Cardiac muscle cell (in vitro differentiated cells and primary cell): ENCODE measurements at regions not wholly inside any gene's neighbourhood (a gene's known extent, or its start where the extent isn't known, plus 50 kb on each side); places are given as distances from the start of the nearest gene placed in this dataset.

ENCODE experiments used
- DNase-seq, 2 donors: peaks; one replicate each; pipeline versions ENCODE4 v3.0.0 to v3.0.0-alpha.2; 2010 to 2017; ENCODE audit warnings: low read depth in 1 of 2, low spot score in 1 of 2
- H3K27ac ChIP-seq: fragments of 200-600 bp; sonication (generic); 2 replicates; pipeline ENCODE4 v1.5.1; 2016
- H3K27me3 ChIP-seq: fragments of 200-600 bp; sonication (generic); 2 replicates; pipeline ENCODE4 v1.6.0; 2016; ENCODE audit warnings: control low read depth
- H3K36me3 ChIP-seq: fragments of 200-600 bp; sonication (generic); 2 replicates; pipeline ENCODE4 v1.5.1; 2016; ENCODE audit warnings: control low read depth
- H3K4me1 ChIP-seq: fragments of 200-600 bp; sonication (generic); 2 replicates; pipeline ENCODE4 v1.8.1; 2017; ENCODE audit warnings: low read depth, mild to moderate bottlenecking, mixed run types
- H3K4me3 ChIP-seq: fragments of 200-600 bp; sonication (generic); 2 replicates; pipeline ENCODE4 v1.5.1; 2016; ENCODE audit warnings: mild to moderate bottlenecking
- H3K9me3 ChIP-seq: fragments of 200-600 bp; sonication (generic); 2 replicates; pipeline ENCODE4 v1.5.1; 2017; ENCODE audit warnings: low read depth, mild to moderate bottlenecking, control low read depth
- TF ChIP-seq, protein P1 (sequence below): IDR thresholded peaks from 2 replicates; pipeline ENCODE4 v1.5.1; 2012; ENCODE audit warnings: low read depth, mild to moderate bottlenecking, low read length

DNA sequence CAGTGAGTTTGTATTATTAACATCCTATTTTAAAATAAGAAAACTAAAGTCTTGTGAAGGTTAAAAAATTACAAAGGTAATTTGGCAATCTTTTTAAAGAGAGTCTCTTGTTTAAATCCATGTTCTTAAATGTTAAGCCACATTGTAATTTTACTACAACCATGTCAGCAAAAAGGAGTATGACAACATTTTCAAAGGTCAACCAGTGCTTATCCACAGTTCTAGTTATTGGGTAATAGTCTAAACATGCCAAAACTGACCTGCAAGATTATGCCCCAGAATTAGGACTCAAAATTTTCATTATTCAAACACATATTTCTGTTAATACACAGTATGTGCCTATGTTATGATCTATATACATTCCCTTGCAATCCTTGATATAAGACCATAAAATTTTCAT is 1312.6 kb upstream of the CHAC2 start:
- H3K27me3 ChIP-seq: no peaks in the 10 kb centered on the region
- no peaks in the 10 kb centered on the region for H3K36me3 ChIP-seq
- no peak overlapping the region for H3K4me3 ChIP-seq
- TF ChIP-seq, protein P1, sequence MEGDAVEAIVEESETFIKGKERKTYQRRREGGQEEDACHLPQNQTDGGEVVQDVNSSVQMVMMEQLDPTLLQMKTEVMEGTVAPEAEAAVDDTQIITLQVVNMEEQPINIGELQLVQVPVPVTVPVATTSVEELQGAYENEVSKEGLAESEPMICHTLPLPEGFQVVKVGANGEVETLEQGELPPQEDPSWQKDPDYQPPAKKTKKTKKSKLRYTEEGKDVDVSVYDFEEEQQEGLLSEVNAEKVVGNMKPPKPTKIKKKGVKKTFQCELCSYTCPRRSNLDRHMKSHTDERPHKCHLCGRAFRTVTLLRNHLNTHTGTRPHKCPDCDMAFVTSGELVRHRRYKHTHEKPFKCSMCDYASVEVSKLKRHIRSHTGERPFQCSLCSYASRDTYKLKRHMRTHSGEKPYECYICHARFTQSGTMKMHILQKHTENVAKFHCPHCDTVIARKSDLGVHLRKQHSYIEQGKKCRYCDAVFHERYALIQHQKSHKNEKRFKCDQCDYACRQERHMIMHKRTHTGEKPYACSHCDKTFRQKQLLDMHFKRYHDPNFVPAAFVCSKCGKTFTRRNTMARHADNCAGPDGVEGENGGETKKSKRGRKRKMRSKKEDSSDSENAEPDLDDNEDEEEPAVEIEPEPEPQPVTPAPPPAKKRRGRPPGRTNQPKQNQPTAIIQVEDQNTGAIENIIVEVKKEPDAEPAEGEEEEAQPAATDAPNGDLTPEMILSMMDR: no peak
- no peak for DNase-seq
- H3K4me1 ChIP-seq: no peaks in the 10 kb centered on the region
- no peak overlapping the region for H3K27ac ChIP-seq
- H3K9me3 ChIP-seq: no peaks in the 10 kb centered on the region

DNA sequence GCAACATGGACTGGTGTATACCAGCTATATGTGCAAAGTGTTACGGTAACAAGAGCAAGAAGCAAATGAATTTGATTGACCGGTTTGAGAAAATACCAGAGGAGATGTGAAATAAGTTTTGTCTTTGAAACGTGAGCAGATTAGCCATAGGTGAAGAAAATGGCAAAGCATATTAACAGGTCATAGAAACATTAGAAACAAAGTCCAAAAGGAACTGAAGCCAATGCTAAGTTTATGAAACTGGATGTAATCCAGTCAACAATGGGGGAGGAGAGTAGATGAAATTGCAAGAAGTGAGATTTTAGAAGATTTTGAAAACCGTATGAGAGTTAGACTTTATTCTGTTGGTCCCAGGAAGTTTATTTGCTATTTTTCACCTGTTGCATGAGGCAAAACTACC is 1315.4 kb upstream of the CHAC2 start:
- no peak for DNase-seq
- Histone ChIP-seq H3K4me1 (no peaks in the 10 kb centered on the region), H3K4me3 (no peak overlapping the region), H3K27ac (no peak overlapping the region), H3K27me3 (no peaks in the 10 kb centered on the region), H3K36me3 (no peaks in the 10 kb centered on the region), H3K9me3 (no peaks in the 10 kb centered on the region)
- TF ChIP-seq, protein P1: no peak

DNA sequence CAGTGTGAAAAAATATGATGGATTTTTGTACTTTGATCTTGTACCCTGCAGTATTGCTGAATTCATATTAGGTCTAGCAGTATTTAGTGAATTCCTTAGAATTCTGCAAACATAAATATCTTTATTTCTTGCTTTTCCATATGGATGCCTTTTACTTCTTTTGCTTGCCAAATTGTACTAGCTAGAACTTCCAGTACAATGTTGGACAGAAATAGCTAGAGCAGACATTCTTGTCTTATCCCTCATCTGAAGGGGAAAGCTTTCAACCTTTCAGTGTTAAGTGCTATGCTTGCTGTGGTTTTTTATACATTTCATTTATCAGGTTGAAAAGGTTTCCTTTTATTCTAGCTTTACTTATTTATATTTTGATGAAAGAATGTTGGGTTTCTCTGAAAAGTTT is 1321.9 kb upstream of the CHAC2 start:
- no peaks in the 10 kb centered on the region for H3K36me3 ChIP-seq
- peak in 1 of 2 donors; percentile 54 for DNase-seq

DNA sequence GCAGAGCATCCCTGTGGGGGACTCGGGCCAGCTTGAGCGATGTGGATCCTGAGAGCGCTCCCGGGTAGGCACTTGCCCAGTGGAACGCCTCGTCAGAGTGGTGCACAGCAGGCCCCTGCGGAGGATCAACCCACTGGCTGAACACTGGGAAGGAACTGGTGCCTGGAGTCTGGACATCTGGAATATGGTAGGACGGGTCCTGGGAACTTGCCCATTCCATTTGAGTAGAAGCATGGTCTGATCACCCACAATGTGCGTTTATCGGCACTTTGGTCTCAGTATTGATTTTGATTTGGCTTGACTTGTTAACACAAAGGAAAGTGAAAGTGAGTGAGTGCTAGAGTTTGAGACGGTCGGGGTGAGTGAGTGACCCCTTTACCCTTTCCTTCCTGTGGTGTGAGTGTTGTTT is 1336.2 kb upstream of the CHAC2 start:
- no peaks in the 10 kb centered on the region for H3K27me3 ChIP-seq
- no peaks in the 10 kb centered on the region for H3K4me1 ChIP-seq
- H3K27ac ChIP-seq: no peak overlapping the region
- TF ChIP-seq, protein P1: no peak
- no peaks in the 10 kb centered on the region for H3K9me3 ChIP-seq
- H3K4me3 ChIP-seq: no peak overlapping the region
- DNase-seq: no peak
- H3K36me3 ChIP-seq: no peaks in the 10 kb centered on the region

More for the DNA sequence above, 1321.9 kb upstream of the CHAC2 start:
- H3K27me3 ChIP-seq: no peaks in the 10 kb centered on the region
- H3K27ac ChIP-seq: peak overlapping the region; percentile 2
- H3K4me1 ChIP-seq: peaks cover 18% of the 10 kb centered on the region
- TF ChIP-seq, protein P1: no peak
- H3K9me3 ChIP-seq: no peaks in the 10 kb centered on the region
- no peak overlapping the region for H3K4me3 ChIP-seq

DNA sequence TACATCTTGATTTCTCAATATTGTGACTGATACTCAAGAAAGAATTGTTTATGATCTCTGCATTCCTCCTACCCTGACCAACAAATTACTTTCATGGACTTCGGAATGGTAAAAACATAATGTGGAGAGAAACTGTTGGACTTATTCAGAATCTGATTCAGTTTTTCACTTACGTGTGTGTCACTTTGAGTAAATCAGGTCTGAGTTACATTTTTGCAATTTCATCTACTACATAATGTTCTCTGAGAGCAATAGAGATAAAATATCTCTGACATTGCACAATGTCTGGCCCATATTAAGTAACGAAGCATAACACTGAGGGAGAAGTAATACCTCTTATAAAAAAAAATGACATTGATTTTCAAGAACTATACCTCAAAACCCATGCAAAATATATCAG is 1337.9 kb upstream of the CHAC2 start:
- no peak overlapping the region for H3K4me3 ChIP-seq
- peak in 1 of 2 donors; percentile 44 for DNase-seq
- no peaks in the 10 kb centered on the region for H3K4me1 ChIP-seq
- TF ChIP-seq, protein P1: no peak
- no peak overlapping the region for H3K27ac ChIP-seq
- no peaks in the 10 kb centered on the region for H3K9me3 ChIP-seq
- H3K36me3 ChIP-seq: no peaks in the 10 kb centered on the region
- H3K27me3 ChIP-seq: no peaks in the 10 kb centered on the region

DNA sequence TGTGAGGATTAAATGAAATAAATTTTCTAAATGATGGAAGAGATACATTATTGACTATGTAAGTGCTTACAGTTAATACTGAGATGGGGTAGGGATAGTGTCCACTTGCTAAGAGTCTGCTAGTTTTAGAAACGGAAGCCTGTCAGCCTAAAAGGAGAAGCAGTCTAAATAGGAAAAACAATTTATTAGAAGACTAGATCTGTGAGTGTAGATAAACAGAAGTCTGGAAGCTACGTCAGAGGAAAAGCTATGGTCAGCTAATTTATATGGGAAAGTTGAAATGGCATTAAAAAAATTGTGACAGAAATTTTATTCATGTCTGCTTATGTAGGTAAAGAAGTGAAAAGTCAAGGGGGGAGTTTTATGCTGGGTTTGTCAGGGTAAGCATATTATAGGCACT is 1338.4 kb upstream of the CHAC2 start:
- Histone ChIP-seq H3K36me3 (no peaks in the 10 kb centered on the region), H3K9me3 (no peaks in the 10 kb centered on the region), H3K4me1 (no peaks in the 10 kb centered on the region), H3K27ac (no peak overlapping the region), H3K4me3 (no peak overlapping the region), H3K27me3 (no peaks in the 10 kb centered on the region)
- TF ChIP-seq, protein P1: no peak
- no peak for DNase-seq
